DND-41 (cell line): ENCODE measurements at regions not wholly inside any gene's neighbourhood (a gene's known extent, or its start where the extent isn't known, plus 50 kb on each side); places are given as distances from the start of the nearest gene placed in this dataset.

Source experiments
- ATAC-seq: fragments of 200-7000 bp; cut with Tn5 transposase; 3 replicates; pipeline ENCODE4 v1.9.1; 2021; ENCODE audit warnings: low read depth; ENCODE audit not compliant: insufficient read depth
- DNase-seq: peaks from one replicate; pipeline ENCODE4 v3.0.0-alpha.2; 2020
- H2AFZ ChIP-seq: 2 replicates; pipeline ENCODE4 v1.6.0; 2012; ENCODE audit warnings: low read depth, low read length
- H3K27ac ChIP-seq: 2 replicates; pipeline ENCODE4 v1.5.1; 2012; ENCODE audit warnings: low read length, inconsistent platforms
- H3K27me3 ChIP-seq: fragments of 200-600 bp; sonication (generic); 2 replicates; pipeline ENCODE4 v1.6.0; 2012; ENCODE audit warnings: low read length, mild to moderate bottlenecking, inconsistent platforms; ENCODE audit not compliant: insufficient read depth, poor library complexity
- H3K36me3 ChIP-seq: 2 replicates; pipeline ENCODE4 v1.5.1; 2012; ENCODE audit warnings: low read length, inconsistent platforms; ENCODE audit not compliant: insufficient read depth
- H3K4me1 ChIP-seq: 2 replicates; pipeline ENCODE4 v1.5.1; 2012; ENCODE audit warnings: mild to moderate bottlenecking, low read length; ENCODE audit not compliant: insufficient read depth
- H3K4me2 ChIP-seq: 2 replicates; pipeline ENCODE4 v1.6.0; 2012; ENCODE audit warnings: mild to moderate bottlenecking, moderate library complexity, low read length, inconsistent platforms; ENCODE audit not compliant: insufficient read depth
- H3K4me3 ChIP-seq, 2 experiments: fragments of 200-600 bp in 1 of 2; shearing (Covaris generic) in 1 of 2; 2 replicates each; pipeline ENCODE4 v1.5.1; 2012 to 2016; ENCODE audit warnings: inconsistent platforms in 2 of 2, low read length in 2 of 2, mild to moderate bottlenecking in 2 of 2, low read depth in 1 of 2, moderate library complexity in 1 of 2
- H3K79me2 ChIP-seq: 2 replicates; pipeline ENCODE4 v1.6.0; 2012; ENCODE audit warnings: low read length, inconsistent platforms; ENCODE audit not compliant: insufficient read depth
- H3K9ac ChIP-seq: 2 replicates; pipeline ENCODE4 v1.6.0; 2012; ENCODE audit warnings: low read depth, mild to moderate bottlenecking, inconsistent platforms, low read length, moderate library complexity
- H3K9me3 ChIP-seq: 2 replicates; pipeline ENCODE4 v1.5.1; 2012; ENCODE audit warnings: low read length, moderate library complexity, mild to moderate bottlenecking, inconsistent platforms; ENCODE audit not compliant: insufficient read depth, severe bottlenecking
- H4K20me1 ChIP-seq: 2 replicates; pipeline ENCODE4 v1.6.0; 2012; ENCODE audit warnings: low read length; ENCODE audit not compliant: insufficient read depth
- CTCF ChIP-seq: IDR thresholded peaks from 2 replicates; pipeline ENCODE4 v1.5.1; 2012; ENCODE audit warnings: borderline replicate concordance, low read length, moderate library complexity, mild to moderate bottlenecking; ENCODE audit not compliant: poor library complexity, severe bottlenecking; ENCODE audit errors: extremely low read depth
- EZH2 ChIP-seq: IDR thresholded peaks from 3 replicates; pipeline ENCODE4 v1.6.1; 2012; ENCODE audit warnings: borderline replicate concordance, low read depth, mild to moderate bottlenecking, moderate library complexity, low read length, inconsistent platforms; ENCODE audit not compliant: severe bottlenecking

- ATAC-seq (no peak), DNase-seq (no peak)
- Histone ChIP-seq H3K36me3 (no peaks in the 10 kb centered on the region), H3K9me3 (no peaks in the 10 kb centered on the region), H3K9ac (no peak overlapping the region), H3K4me2 (no peak overlapping the region), H2AFZ (no peak overlapping the region), H3K27ac (no peak overlapping the region), H3K4me1 (no peaks in the 10 kb centered on the region), H4K20me1 (no peaks in the 10 kb centered on the region), H3K27me3 (no peaks in the 10 kb centered on the region), H3K4me3 (no peak overlapping the region), H3K79me2 (no peaks in the 10 kb centered on the region)
- TF ChIP-seq CTCF (no peak), EZH2 (no peak)
These were observed 312.4 kb upstream of the SPHKAP start for GRCh38 chr2:228493852-228494251.

- H3K4me3 ChIP-seq = no peak overlapping the region
- TF ChIP-seq CTCF = no peak
- TF ChIP-seq EZH2 = no peak
- no peak for DNase-seq
- no peak overlapping the region for H3K4me2 ChIP-seq
- no peak for ATAC-seq
- H3K4me1 ChIP-seq = no peaks in the 10 kb centered on the region
- no peaks in the 10 kb centered on the region for H3K9me3 ChIP-seq
- H4K20me1 ChIP-seq = no peaks in the 10 kb centered on the region
- H2AFZ ChIP-seq = no peak overlapping the region
- H3K9ac ChIP-seq = no peak overlapping the region
- no peaks in the 10 kb centered on the region for H3K79me2 ChIP-seq
- no peak overlapping the region for H3K27ac ChIP-seq
- H3K36me3 ChIP-seq = no peaks in the 10 kb centered on the region
- no peaks in the 10 kb centered on the region for H3K27me3 ChIP-seq
These were observed 297.5 kb upstream of the SPHKAP start for GRCh38 chr2:228479014-228479413.

GRCh38 chr2:228474466-228474865, 293.0 kb upstream of the SPHKAP start:
- no peaks in the 10 kb centered on the region for H3K9me3 ChIP-seq

More at GRCh38 chr2:228474466-228474865, 293.0 kb upstream of the SPHKAP start:
- Histone ChIP-seq H3K4me3 (no peak overlapping the region), H3K27ac (no peak overlapping the region), H3K27me3 (no peaks in the 10 kb centered on the region), H3K79me2 (no peaks in the 10 kb centered on the region), H3K36me3 (no peaks in the 10 kb centered on the region), H2AFZ (no peak overlapping the region), H3K4me1 (no peaks in the 10 kb centered on the region), H4K20me1 (no peaks in the 10 kb centered on the region), H3K4me2 (no peak overlapping the region), H3K9ac (no peak overlapping the region)
- DNase-seq (no peak), ATAC-seq (no peak)
- TF ChIP-seq EZH2 = no peak
- no peak for TF ChIP-seq CTCF
